Transverse colon (tissue), 4 donors: ENCODE measurements at regions not wholly inside any gene's neighbourhood (a gene's known extent, or its start where the extent isn't known, plus 50 kb on each side); places are given as distances from the start of the nearest gene placed in this dataset.

Experiments
- CTCF ChIP-seq, 5 experiments: fragments of 200-600 bp in 3 of 5; fragments of 450-650 bp in 2 of 5; sonication (generic) in 3 of 5; IDR thresholded peaks; 1 replicate in 2 of 5; 2 replicates in 3 of 5; pipeline ENCODE4 v1.5.1; 2016 to 2017; ENCODE audit warnings: antibody characterized with exemption in 5 of 5, inconsistent platforms in 3 of 5, mild to moderate bottlenecking in 2 of 5, moderate library complexity in 1 of 5
- POLR2AphosphoS5 ChIP-seq, 3 donors: sonication (generic); formaldehyde crosslinking; IDR thresholded peaks; one replicate each; pipeline ENCODE4 v1.6.1; 2016; ENCODE audit warnings: antibody characterized with exemption in 3 of 3

- TF ChIP-seq CTCF (IDR thresholded peaks at IDR 0.05) (no peak), POLR2AphosphoS5 (IDR thresholded peaks at IDR 0.05) (no peak)
Measured at GRCh38 chr7:81170291-81170690, 251.4 kb upstream of the SEMA3C start.
